Heart left ventricle (tissue), 16 donors: ENCODE measurements at regions not wholly inside any gene's neighbourhood (a gene's known extent, or its start where the extent isn't known, plus 50 kb on each side); places are given as distances from the start of the nearest gene placed in this dataset.

Experiments
- ATAC-seq, 4 donors: fragments of 200-7000 bp; cut with Tn5 transposase; one replicate each; pipeline ENCODE4 v1.9.1; 2020 to 2022; ENCODE audit warnings: moderate library complexity in 4 of 4, mild to moderate bottlenecking in 3 of 4, moderate number of reproducible peaks in 1 of 4
- DNase-seq, 5 donors: peaks; one replicate each; pipeline ENCODE4 v3.0.0-alpha.2; 2020
- H3K27ac ChIP-seq, 12 donors: fragments of 200-600 bp; sonication (generic) in 4 of 12; one replicate each; pipeline versions ENCODE4 v1.5.0 to v1.8.0; 2016 to 2022; ENCODE audit warnings: mild to moderate bottlenecking in 2 of 12
- H3K27me3 ChIP-seq, 9 donors: fragments of 200-600 bp; sonication (generic) in 2 of 9; one replicate each; pipeline versions ENCODE4 v1.5.1 to v1.8.0; 2016 to 2022; ENCODE audit warnings: mild to moderate bottlenecking in 3 of 9
- H3K36me3 ChIP-seq, 9 donors: fragments of 200-600 bp; sonication (generic) in 2 of 9; one replicate each; pipeline versions ENCODE4 v1.5.0 to v1.8.0; 2018 to 2022; ENCODE audit warnings: mild to moderate bottlenecking in 2 of 9
- H3K4me1 ChIP-seq, 12 donors: fragments of 200-600 bp; sonication (generic) in 4 of 12; one replicate each; pipeline versions ENCODE4 v1.5.0 to v1.8.0; 2016 to 2022; ENCODE audit warnings: mild to moderate bottlenecking in 3 of 12
- H3K4me3 ChIP-seq, 12 donors: fragments of 200-600 bp; sonication (generic) in 4 of 12; one replicate each; pipeline versions ENCODE4 v1.5.0 to v1.8.0; 2017 to 2022; ENCODE audit warnings: mild to moderate bottlenecking in 9 of 12, moderate library complexity in 4 of 12
- H3K9me3 ChIP-seq, 12 donors: fragments of 200-600 bp; sonication (generic) in 4 of 12; one replicate each; pipeline versions ENCODE4 v1.5.0 to v1.8.0; 2016 to 2022; ENCODE audit warnings: mild to moderate bottlenecking in 1 of 12
- POLR2A ChIP-seq, 2 donors: fragments of 450-650 bp; IDR thresholded peaks; one replicate each; pipeline ENCODE4 v1.6.1; 2017; ENCODE audit warnings: antibody characterized with exemption in 2 of 2, mild to moderate bottlenecking in 2 of 2, moderate library complexity in 2 of 2
- WGBS, 4 donors: extraction: QIAGEN DNeasy Blood & Tissue Kit in 2 of 4; methylation state at CpG; one replicate each; pipeline versions ENCODE4 v1.1.5 to v1.1.7; 2013 to 2018; 5-methylcytosine and 5-hydroxymethylcytosine counted together
- intact Hi-C, 10 donors: fragments of 100-400 bp; cut with DNase I; formaldehyde crosslinking; loops; one replicate each; pipeline versions ENCODE4 v1.11.1 to v1.14.2; 2022
- TF ChIP-seq, protein P1 (sequence below), 12 donors: fragments of 200-600 bp; sonication (generic) in 4 of 12; IDR thresholded peaks; one replicate each; pipeline versions ENCODE4 v1.5.0 to v1.8.0; 2018 to 2022; ENCODE audit warnings: antibody characterized with exemption in 12 of 12, mild to moderate bottlenecking in 5 of 12
- donor health status: ischemic (EF 13 %, LVEDD 7.1; RV severe dilation, severe dysfunction).
- donor health status: healthy with polysubstance abuse.
- donor health status: DM: no; HTN: yes; CAD: no.
- donor health status: DM: no; HTN: no; CAD: no.
- donor health status: ischemic (EF 25% LVEDD 6.9; RV normal size, moderate dysfunction).
- donor health status: ischemic (EF 25% LVEDD 5.7; RV mildly dilated, moderate dysfunction).
- donor health status: healthy.
- donor health status: DM: yes; HTN: yes; CAD: no.
- donor health status: ischemic (EF 35%, LVEDD 5.7; RV mildly dilated, moderate dysfunction).
- donor health status: nonischemic (EF 11% LVEDD 7.7; RV severe dilation, severe dysfunction).
- donor health status: DM: yes; HTN: yes; CAD: no.
- donor health status: PGD.
- donor health status: ischemic (EF 29% LVEDD 5.4; RV normal size, mild dysfunction).
- donor health status: nonischemic (EF 23%, LVEDD 6.1; RV moderate dilation, normal function).

DNA sequence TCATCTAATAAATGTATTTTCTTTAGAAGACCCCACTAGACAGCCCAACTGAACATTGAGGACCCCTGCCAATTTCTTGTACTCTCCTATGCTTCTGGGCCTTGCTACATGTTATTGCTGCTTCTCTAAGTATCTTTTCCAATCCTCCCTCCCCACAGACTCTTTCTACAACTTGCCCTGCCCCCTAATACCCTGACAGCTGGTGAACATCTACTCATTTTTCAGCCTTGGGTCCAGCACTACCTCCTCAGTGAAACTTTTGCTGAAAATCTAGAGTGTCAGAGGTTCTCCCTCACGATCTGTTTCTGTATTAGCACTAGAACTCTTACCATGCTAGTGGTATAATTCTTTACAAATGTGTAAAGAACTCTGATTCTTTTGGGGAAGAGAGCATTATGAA is 106.8 kb upstream of the SIX3 start:
- ATAC-seq (no peak), DNase-seq (no peak)
- Histone ChIP-seq H3K4me1 (no peaks in the 10 kb centered on the region), H3K4me3 (no peak overlapping the region), H3K27me3 (peaks cover 0 to 7% (median 0%) of the 10 kb centered on the region in 9 donors), H3K27ac (no peak overlapping the region), H3K9me3 (peaks cover 0 to 17% (median 0%) of the 10 kb centered on the region in 12 donors), H3K36me3 (no peaks in the 10 kb centered on the region)
- WGBS, 4 donors = 62 to 89% (median 76%) methylated on average over 1 of the region's 1 CpG
- intact Hi-C loops = no loop called here
- no peak for TF ChIP-seq POLR2A (IDR thresholded peaks at IDR 0.05)
- TF ChIP-seq, protein P1, sequence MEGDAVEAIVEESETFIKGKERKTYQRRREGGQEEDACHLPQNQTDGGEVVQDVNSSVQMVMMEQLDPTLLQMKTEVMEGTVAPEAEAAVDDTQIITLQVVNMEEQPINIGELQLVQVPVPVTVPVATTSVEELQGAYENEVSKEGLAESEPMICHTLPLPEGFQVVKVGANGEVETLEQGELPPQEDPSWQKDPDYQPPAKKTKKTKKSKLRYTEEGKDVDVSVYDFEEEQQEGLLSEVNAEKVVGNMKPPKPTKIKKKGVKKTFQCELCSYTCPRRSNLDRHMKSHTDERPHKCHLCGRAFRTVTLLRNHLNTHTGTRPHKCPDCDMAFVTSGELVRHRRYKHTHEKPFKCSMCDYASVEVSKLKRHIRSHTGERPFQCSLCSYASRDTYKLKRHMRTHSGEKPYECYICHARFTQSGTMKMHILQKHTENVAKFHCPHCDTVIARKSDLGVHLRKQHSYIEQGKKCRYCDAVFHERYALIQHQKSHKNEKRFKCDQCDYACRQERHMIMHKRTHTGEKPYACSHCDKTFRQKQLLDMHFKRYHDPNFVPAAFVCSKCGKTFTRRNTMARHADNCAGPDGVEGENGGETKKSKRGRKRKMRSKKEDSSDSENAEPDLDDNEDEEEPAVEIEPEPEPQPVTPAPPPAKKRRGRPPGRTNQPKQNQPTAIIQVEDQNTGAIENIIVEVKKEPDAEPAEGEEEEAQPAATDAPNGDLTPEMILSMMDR (IDR thresholded peaks at IDR 0.05) = no peak

DNA sequence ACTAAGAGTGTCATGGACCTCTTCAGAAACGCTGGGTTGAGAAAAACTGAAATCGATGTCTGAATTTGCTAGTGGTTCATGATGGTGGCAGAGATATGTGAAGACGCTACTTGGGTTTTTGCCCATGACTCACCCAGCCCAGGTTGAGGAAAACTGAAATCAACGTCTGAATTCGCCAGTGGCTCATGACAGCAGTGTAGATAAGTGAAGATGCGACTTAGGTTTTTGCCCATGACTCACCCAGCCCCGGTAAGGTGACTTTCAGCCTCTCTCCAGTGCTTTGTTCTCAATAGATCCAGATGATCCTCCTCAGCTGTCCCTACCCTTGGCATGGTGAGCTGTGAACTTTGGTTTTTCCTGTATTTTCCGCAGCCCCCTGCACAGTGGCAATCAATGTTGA is 105.3 kb upstream of the SIX3 start:
- peaks cover 0 to 15% (median 0%) of the 10 kb centered on the region in 9 donors for H3K27me3 ChIP-seq
- WGBS, 4 donors = 69 to 81% (median 72%) methylated on average over 7 to 8 of the region's 8 CpGs

DNA sequence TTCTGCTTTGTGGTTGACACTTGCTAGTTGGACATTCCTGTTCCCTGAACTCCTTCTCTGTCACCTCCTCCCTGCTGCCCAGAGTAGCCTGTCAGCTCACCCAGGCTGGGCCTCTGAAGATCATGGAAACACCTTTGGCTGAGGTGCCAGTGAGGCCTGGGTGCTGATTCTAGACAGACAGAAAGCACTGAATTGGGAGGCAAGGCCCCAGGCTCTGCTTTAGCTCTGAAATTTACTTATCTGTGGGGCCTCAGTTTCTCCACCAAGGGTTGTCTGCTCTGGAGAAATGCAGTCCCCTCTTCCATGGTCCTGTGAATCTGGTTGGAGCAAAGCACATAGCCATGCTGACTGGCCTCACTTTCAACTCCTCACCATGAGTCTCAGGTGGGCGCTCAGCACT is 104.6 kb upstream of the SIX3 start:
- intact Hi-C loops = no loop called here
- H3K27me3 ChIP-seq = peaks cover 0 to 20% (median 0%) of the 10 kb centered on the region in 9 donors
- H3K9me3 ChIP-seq = peaks cover 0 to 17% (median 0%) of the 10 kb centered on the region in 12 donors
- no peak overlapping the region for H3K27ac ChIP-seq
- no peak for ATAC-seq
- WGBS, 4 donors = 88 to 94% (median 89%) methylated on average over 1 of the region's 1 CpG
- no peak overlapping the region for H3K4me3 ChIP-seq
- no peak for DNase-seq
- no peaks in the 10 kb centered on the region for H3K4me1 ChIP-seq
- no peak for TF ChIP-seq POLR2A (IDR thresholded peaks at IDR 0.05)
- TF ChIP-seq, protein P1 (IDR thresholded peaks at IDR 0.05) = no peak
- no peaks in the 10 kb centered on the region for H3K36me3 ChIP-seq

More for the DNA sequence above, 105.3 kb upstream of the SIX3 start:
- H3K27ac ChIP-seq = no peak overlapping the region
- no peak for DNase-seq
- no peak for TF ChIP-seq POLR2A (IDR thresholded peaks at IDR 0.05)
- TF ChIP-seq, protein P1 (IDR thresholded peaks at IDR 0.05) = no peak
- no peak overlapping the region for H3K4me3 ChIP-seq
- intact Hi-C loops = no loop called here
- no peaks in the 10 kb centered on the region for H3K36me3 ChIP-seq
- H3K4me1 ChIP-seq = no peaks in the 10 kb centered on the region
- peaks cover 0 to 17% (median 0%) of the 10 kb centered on the region in 12 donors for H3K9me3 ChIP-seq
- ATAC-seq = no peak

DNA sequence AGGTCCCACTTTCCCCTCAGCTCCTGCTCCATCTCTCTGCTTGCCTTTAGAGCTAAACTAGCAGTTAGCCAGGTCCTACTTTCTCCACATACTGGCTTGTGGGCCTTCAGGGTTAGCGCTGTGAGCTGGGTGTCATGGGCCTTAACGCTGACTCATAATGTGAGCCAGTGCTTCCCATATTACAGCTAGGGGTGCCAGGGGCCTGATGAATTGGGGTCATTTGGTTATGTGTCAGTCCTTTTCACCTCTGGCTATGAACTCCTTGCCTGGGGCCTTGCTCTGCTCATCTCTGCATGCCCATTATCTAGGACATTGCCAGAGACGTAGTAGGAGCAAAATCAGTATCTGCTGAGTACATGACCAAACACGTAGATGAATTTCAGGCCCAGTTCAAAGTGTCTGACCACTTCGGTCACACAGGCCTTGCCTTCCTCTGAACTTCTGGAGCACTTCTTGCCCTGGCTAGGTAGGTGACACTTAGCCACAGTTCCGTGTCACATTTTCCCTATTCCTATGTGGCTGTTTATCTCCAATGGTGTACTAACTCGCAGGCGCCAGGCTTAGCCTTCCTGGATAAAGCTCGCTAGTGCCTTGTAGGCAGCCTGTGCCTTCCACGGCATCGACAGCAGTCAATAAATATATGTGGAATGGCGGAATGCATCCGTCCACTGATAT is 103.2 kb upstream of the SIX3 start:
- no peak overlapping the region for H3K4me3 ChIP-seq
- ATAC-seq (no peak), DNase-seq (no peak)
- no peaks in the 10 kb centered on the region for H3K36me3 ChIP-seq
- peaks cover 0 to 29% (median 3%) of the 10 kb centered on the region in 9 donors for H3K27me3 ChIP-seq
- no peak overlapping the region for H3K27ac ChIP-seq
- H3K9me3 ChIP-seq = peaks cover 0 to 16% (median 0%) of the 10 kb centered on the region in 12 donors
- intact Hi-C loops = no loop called here
- WGBS, 4 donors = 82 to 89% (median 86%) methylated on average over 13 of the region's 13 CpGs
- TF ChIP-seq, protein P1 (IDR thresholded peaks at IDR 0.05) = no peak
- no peak for TF ChIP-seq POLR2A (IDR thresholded peaks at IDR 0.05)
- H3K4me1 ChIP-seq = no peaks in the 10 kb centered on the region
